Breast epithelium (tissue), 4 donors: ENCODE measurements at regions not wholly inside any gene's neighbourhood (a gene's known extent, or its start where the extent isn't known, plus 50 kb on each side); places are given as distances from the start of the nearest gene placed in this dataset.

Experiments used
- DNase-seq, 2 donors: peaks; one replicate each; pipeline ENCODE4 v3.0.0-alpha.2; 2019; ENCODE audit warnings: low spot score in 2 of 2
- H3K27ac ChIP-seq, 2 donors: fragments of 200-600 bp; sonication (generic) in 1 of 2; one replicate each; pipeline ENCODE4 v1.5.1; 2016 to 2019; ENCODE audit warnings: mild to moderate bottlenecking in 1 of 2
- H3K27me3 ChIP-seq, 2 donors: fragments of 200-600 bp; sonication (generic) in 1 of 2; one replicate each; pipeline versions ENCODE4 v1.5.1 to v1.6.0; 2017 to 2019; ENCODE audit warnings: control low read depth in 1 of 2, mild to moderate bottlenecking in 1 of 2
- H3K36me3 ChIP-seq: fragments of 200-600 bp; one replicate; pipeline ENCODE4 v1.5.1; 2019
- H3K4me1 ChIP-seq, 2 donors: fragments of 200-600 bp; sonication (generic); one replicate each; pipeline ENCODE4 v1.5.1; 2016 to 2019; ENCODE audit warnings: control low read depth in 1 of 2
- H3K4me3 ChIP-seq, 3 donors: fragments of 200-600 bp; sonication (generic); 1 replicate in 2 of 3; 2 replicates in 1 of 3; pipeline ENCODE4 v1.5.1; 2016 to 2019; ENCODE audit warnings: mild to moderate bottlenecking in 3 of 3, moderate library complexity in 2 of 3
- H3K9me3 ChIP-seq, 2 donors: fragments of 200-600 bp; sonication (generic) in 1 of 2; one replicate each; pipeline ENCODE4 v1.5.1; 2016 to 2019; ENCODE audit warnings: control low read depth in 1 of 2
- POLR2A ChIP-seq: fragments of 450-650 bp; IDR thresholded peaks from one replicate; pipeline ENCODE4 v1.6.1; 2016; ENCODE audit warnings: antibody characterized with exemption, mild to moderate bottlenecking, moderate library complexity
- POLR2AphosphoS5 ChIP-seq, 3 donors: sonication (generic); formaldehyde crosslinking; IDR thresholded peaks; one replicate each; pipeline ENCODE4 v1.6.1; 2017; ENCODE audit warnings: antibody characterized with exemption in 3 of 3
- intact Hi-C: fragments of 100-400 bp; cut with DNase I; formaldehyde crosslinking; loops from one replicate; pipeline ENCODE4 v1.15.1; 2023; ENCODE audit warnings: low total_unique reads
- TF ChIP-seq, protein P1 (sequence below), 3 donors: fragments of 450-650 bp; IDR thresholded peaks; one replicate each; pipeline ENCODE4 v1.5.1; 2016 to 2017; ENCODE audit warnings: antibody characterized with exemption in 3 of 3, mild to moderate bottlenecking in 3 of 3, moderate library complexity in 3 of 3

DNA sequence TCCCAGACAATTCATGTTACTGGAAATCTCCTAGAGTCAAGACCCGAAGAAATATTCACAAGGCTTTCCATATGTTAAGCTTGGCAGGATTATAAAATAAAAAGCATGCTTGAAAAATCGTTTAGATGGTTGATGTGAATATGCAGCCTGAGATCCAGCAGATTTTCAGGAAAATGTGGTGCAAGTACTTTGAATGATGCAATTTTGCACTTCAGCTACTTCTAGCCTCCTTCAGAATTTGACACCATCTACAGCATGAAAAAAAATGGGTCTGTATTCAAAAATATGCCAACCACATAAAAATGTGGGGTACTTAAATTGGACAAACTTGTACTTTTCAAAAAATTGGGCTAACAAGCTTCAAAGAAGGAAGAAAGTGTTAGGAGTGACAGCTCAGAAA, 340.6 kb upstream of the DCC start:
- intact Hi-C loops, result no loop called here
- H3K27ac ChIP-seq, result no peak overlapping the region
- H3K4me1 ChIP-seq, result no peaks in the 10 kb centered on the region
- no peak overlapping the region for H3K4me3 ChIP-seq
- H3K9me3 ChIP-seq, result no peaks in the 10 kb centered on the region
- TF ChIP-seq, protein P1, sequence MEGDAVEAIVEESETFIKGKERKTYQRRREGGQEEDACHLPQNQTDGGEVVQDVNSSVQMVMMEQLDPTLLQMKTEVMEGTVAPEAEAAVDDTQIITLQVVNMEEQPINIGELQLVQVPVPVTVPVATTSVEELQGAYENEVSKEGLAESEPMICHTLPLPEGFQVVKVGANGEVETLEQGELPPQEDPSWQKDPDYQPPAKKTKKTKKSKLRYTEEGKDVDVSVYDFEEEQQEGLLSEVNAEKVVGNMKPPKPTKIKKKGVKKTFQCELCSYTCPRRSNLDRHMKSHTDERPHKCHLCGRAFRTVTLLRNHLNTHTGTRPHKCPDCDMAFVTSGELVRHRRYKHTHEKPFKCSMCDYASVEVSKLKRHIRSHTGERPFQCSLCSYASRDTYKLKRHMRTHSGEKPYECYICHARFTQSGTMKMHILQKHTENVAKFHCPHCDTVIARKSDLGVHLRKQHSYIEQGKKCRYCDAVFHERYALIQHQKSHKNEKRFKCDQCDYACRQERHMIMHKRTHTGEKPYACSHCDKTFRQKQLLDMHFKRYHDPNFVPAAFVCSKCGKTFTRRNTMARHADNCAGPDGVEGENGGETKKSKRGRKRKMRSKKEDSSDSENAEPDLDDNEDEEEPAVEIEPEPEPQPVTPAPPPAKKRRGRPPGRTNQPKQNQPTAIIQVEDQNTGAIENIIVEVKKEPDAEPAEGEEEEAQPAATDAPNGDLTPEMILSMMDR (IDR thresholded peaks at IDR 0.05), result no peak
- TF ChIP-seq POLR2AphosphoS5 (IDR thresholded peaks at IDR 0.05), result no peak
- TF ChIP-seq POLR2A, result no peak
- H3K27me3 ChIP-seq, result no peaks in the 10 kb centered on the region
- DNase-seq, result no peak
- no peaks in the 10 kb centered on the region for H3K36me3 ChIP-seq

DNA sequence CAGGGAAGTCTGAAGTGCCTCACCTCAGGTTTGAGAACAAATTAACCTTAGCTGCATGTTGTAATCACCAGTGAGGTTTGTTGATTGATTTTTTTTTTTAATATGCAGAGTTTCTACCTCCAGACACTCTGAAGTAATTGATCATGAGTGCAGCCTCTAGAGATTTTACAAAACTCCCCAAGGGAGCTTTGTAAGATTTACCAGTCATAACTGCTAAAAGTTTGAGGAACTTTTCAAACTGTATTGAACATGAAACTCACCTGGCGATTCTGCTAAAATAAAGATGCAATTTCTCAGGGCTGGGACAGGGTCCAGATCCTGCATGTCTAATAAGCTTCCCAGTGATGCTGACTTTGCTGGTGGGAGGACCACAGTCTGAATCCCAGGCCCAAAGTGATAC, 339.6 kb upstream of the DCC start:
- Histone ChIP-seq H3K4me3 (no peak overlapping the region), H3K4me1 (no peaks in the 10 kb centered on the region), H3K36me3 (no peaks in the 10 kb centered on the region), H3K9me3 (no peaks in the 10 kb centered on the region), H3K27me3 (no peaks in the 10 kb centered on the region), H3K27ac (no peak overlapping the region)
- no peak for DNase-seq
- TF ChIP-seq, protein P1 (IDR thresholded peaks at IDR 0.05), result no peak
- TF ChIP-seq POLR2AphosphoS5 (IDR thresholded peaks at IDR 0.05) (no peak), POLR2A (no peak)
- intact Hi-C loops, result no loop called here

DNA sequence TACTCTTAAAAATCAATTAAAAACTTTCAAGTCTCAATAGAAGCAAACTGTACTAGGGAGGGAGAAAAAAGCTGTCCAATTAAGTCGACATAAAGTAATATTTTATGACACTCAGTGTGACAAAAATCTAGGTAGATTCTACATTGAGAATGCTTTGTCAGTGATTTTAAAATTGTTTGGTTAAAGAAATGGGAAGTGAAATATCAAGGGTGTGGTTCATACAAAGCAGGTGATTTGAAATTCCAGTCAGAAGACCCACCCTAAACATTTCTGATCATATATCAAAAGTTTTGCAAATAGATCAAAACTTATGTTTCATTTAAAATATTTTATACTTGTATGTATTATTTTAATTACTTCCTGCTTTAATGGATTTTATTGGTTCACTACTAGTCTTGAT, 338.9 kb upstream of the DCC start:
- H3K27me3 ChIP-seq, result no peaks in the 10 kb centered on the region
- no peak for TF ChIP-seq POLR2AphosphoS5 (IDR thresholded peaks at IDR 0.05)
- no peak for TF ChIP-seq POLR2A
- TF ChIP-seq, protein P1 (IDR thresholded peaks at IDR 0.05), result no peak
- no peak overlapping the region for H3K4me3 ChIP-seq
- no peak overlapping the region for H3K27ac ChIP-seq
- intact Hi-C loops, result no loop called here
- H3K4me1 ChIP-seq, result no peaks in the 10 kb centered on the region
- no peaks in the 10 kb centered on the region for H3K36me3 ChIP-seq
- DNase-seq, result no peak
- H3K9me3 ChIP-seq, result no peaks in the 10 kb centered on the region

DNA sequence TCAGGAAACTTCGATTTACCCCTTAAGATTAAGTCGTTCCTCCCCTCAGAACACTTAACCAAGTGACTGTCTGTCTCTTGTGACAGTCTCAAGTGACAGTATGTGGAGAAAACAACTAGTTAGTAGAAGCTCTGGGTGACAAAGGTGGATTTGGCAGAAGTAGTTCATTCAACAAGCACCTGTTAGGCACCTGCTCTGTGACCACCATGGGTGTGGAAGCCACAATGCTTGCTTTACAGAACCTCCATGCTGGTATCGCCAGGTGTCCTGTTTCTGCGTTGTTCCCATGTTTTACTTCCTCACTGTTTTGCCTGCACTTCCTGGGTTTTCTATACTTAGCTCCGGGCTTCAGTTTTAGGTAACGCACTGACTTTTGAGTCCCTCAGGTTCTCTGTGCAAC, 337.4 kb upstream of the DCC start:
- DNase-seq, result no peak
- Histone ChIP-seq H3K36me3 (no peaks in the 10 kb centered on the region), H3K4me3 (no peak overlapping the region), H3K27me3 (no peaks in the 10 kb centered on the region), H3K27ac (no peak overlapping the region), H3K9me3 (no peaks in the 10 kb centered on the region), H3K4me1 (no peaks in the 10 kb centered on the region)
- intact Hi-C loops, result no loop called here
- TF ChIP-seq POLR2AphosphoS5 (IDR thresholded peaks at IDR 0.05) (no peak), POLR2A (no peak)
- TF ChIP-seq, protein P1 (IDR thresholded peaks at IDR 0.05), result no peak

DNA sequence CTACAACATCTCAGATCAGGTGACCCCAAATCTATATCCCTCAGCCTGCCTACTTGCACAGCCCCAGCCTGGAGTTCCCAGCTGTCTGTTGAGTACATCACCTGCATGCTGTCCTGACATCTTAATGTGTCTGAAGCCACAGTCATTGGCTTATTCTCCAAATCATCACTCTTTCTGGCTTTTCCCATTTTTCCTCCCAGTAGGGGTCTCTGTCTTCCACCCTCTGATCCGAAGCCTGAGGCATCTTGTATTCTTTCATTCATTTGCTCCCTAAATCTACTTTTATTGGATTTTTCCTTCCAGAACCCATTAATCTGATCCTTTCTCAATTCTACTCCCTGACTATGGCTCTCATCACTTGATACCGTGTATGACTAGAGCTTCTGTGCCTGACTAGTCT, 332.9 kb upstream of the DCC start:
- no peaks in the 10 kb centered on the region for H3K27me3 ChIP-seq
- H3K4me1 ChIP-seq, result no peaks in the 10 kb centered on the region
- intact Hi-C loops, result no loop called here
- TF ChIP-seq, protein P1 (IDR thresholded peaks at IDR 0.05), result no peak
- TF ChIP-seq POLR2AphosphoS5 (IDR thresholded peaks at IDR 0.05) (no peak), POLR2A (no peak)
- no peak for DNase-seq
- no peak overlapping the region for H3K4me3 ChIP-seq
- no peaks in the 10 kb centered on the region for H3K9me3 ChIP-seq
- H3K36me3 ChIP-seq, result no peaks in the 10 kb centered on the region
- no peak overlapping the region for H3K27ac ChIP-seq
